ENCODE measurements at regions not wholly inside any gene's neighbourhood (a gene's known extent, or its start where the extent isn't known, plus 50 kb on each side); places are given as distances from the start of the nearest gene placed in this dataset.
A peak's percentile ranks its signal among the peaks of the same experiment; 100 is the strongest.

DNA sequence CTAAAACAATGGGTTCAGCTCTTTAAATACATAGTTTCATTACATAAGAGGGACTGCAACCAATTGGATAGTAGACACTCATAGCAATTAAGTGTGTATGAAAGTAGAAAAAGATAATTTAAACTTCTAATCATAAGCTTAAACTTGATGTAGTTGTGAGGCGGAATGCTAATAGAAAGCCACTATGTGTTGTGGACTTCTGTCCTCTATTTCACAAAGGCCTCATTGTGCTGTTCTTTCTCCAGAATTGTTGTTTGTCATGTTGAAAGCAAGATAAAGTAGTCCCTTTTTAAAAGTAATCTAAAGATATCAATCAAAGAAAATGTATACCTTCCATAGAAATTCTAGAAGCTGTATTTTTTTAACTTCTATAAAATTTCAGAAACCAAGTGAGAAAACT, 329.4 kb downstream of the KLHL4 start:
- Mint-ChIP-seq H3K27me3 (no peaks in the 10 kb centered on the region), H3K36me3 (ENCODE audit: low read depth) (no peaks in the 10 kb centered on the region), H3K4me3 (no peak overlapping the region), H3K4me1 (no peaks in the 10 kb centered on the region), H3K27ac (no peak overlapping the region), H3K9me3 (ENCODE audit: low read depth) (peaks cover 4% of the 10 kb centered on the region)
- DNase-seq, result no peak
- CTCF ChIA-PET, result no interaction called here
- POLR2A ChIA-PET, result no interaction called here
- no peak for ATAC-seq
- intact Hi-C loops (cut with DNase I, micrococcal nuclease), result no loop called here

GRCh38 chrX:87873347-87873941, 355.8 kb downstream of the KLHL4 start:
- Mint-ChIP-seq H3K9me3 (ENCODE audit: low read depth) (no peaks in the 10 kb centered on the region), H3K4me3 (no peak overlapping the region), H3K27ac (no peak overlapping the region), H3K4me1 (peaks cover 7% of the 10 kb centered on the region), H3K27me3 (no peaks in the 10 kb centered on the region), H3K36me3 (ENCODE audit: low read depth) (no peaks in the 10 kb centered on the region)
- ChIA-PET CTCF (no interaction called here), POLR2A (no interaction called here)
- DNase-seq (no peak), ATAC-seq (no peak)
- intact Hi-C loops (cut with DNase I, micrococcal nuclease), result no loop called here

GRCh38 chrX:87874043-87874442, 356.4 kb downstream of the KLHL4 start:
- H3K4me3 Mint-ChIP-seq, result no peak overlapping the region
- ATAC-seq, result no peak
- H3K27me3 Mint-ChIP-seq, result no peaks in the 10 kb centered on the region
- H3K36me3 Mint-ChIP-seq (ENCODE audit: low read depth), result no peaks in the 10 kb centered on the region
- H3K4me1 Mint-ChIP-seq, result peaks cover 7% of the 10 kb centered on the region
- DNase-seq, result no peak
- H3K27ac Mint-ChIP-seq, result no peak overlapping the region
- CTCF ChIA-PET, result no interaction called here
- no peaks in the 10 kb centered on the region for H3K9me3 Mint-ChIP-seq (ENCODE audit: low read depth)
- intact Hi-C loops (cut with DNase I, micrococcal nuclease), result no loop called here
- POLR2A ChIA-PET, result no interaction called here

DNA sequence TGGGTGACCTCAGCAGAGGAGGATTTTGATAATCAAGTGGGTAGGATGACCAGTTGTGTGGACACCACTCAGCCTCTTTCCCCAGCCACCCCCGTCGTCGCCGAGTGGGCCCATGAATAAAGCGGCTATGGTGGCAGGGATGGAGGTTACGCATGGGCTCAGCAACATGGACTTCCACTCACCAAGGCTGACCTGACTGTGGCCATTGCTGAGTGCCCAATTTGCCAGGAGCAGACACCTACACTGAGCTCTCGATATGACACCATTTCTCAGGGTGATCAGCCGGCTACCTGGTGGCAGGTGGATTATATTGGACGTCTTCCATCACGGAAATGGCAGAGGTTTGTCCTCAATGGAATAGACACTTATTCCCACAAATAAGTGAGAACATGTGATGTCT, 361.3 kb downstream of the KLHL4 start:
- Mint-ChIP-seq H3K9me3 (ENCODE audit: low read depth) (peaks cover under 1% of the 10 kb centered on the region), H3K36me3 (ENCODE audit: low read depth) (no peaks in the 10 kb centered on the region), H3K4me3 (no peak overlapping the region), H3K4me1 (no peaks in the 10 kb centered on the region), H3K27me3 (no peaks in the 10 kb centered on the region), H3K27ac (no peak overlapping the region)
- ChIA-PET CTCF (interaction anchor here (0.6 kb wide), 1 partner anchor 105 kb away, joined by 3 read pairs; no protein-coding TSS in a partner anchor), POLR2A (no interaction called here)
- ATAC-seq (no peak), DNase-seq (no peak)
- intact Hi-C loops (cut with DNase I, micrococcal nuclease), result no loop called here

- H3K27me3 Mint-ChIP-seq, result no peaks in the 10 kb centered on the region
- H3K4me1 Mint-ChIP-seq, result no peaks in the 10 kb centered on the region
- ATAC-seq (no peak), DNase-seq (no peak)
- no peak overlapping the region for H3K27ac Mint-ChIP-seq
- intact Hi-C loops (cut with DNase I, micrococcal nuclease), result no loop called here
- H3K4me3 Mint-ChIP-seq, result no peak overlapping the region
- ChIA-PET POLR2A (no interaction called here), CTCF (no interaction called here)
- H3K36me3 Mint-ChIP-seq (ENCODE audit: low read depth), result no peaks in the 10 kb centered on the region
- H3K9me3 Mint-ChIP-seq (ENCODE audit: low read depth), result no peaks in the 10 kb centered on the region
These were observed 372.8 kb downstream of the KLHL4 start for GRCh38 chrX:87890437-87890836.

DNA sequence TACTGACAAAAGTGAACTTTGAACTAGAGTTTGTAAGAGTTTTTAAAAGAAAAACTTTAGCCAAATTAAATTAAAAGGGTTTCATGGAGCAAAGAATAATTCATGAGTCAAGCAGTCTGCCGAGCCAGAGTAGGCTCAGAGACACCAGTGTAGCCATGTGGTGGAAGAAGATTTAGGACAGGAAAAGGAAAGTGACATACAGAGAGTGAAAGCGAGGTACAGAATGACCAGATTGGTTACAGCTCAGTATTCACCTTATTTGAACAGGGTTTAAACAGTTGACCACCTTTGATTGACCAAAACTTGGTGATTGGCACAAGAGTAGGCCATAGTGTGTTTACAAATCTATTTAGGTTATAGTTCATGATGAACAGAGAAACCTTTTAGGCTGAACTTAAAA, 377.8 kb downstream of the KLHL4 start:
- Mint-ChIP-seq H3K27ac (no peak overlapping the region), H3K9me3 (ENCODE audit: low read depth) (no peaks in the 10 kb centered on the region), H3K36me3 (ENCODE audit: low read depth) (no peaks in the 10 kb centered on the region), H3K4me3 (no peak overlapping the region), H3K4me1 (no peaks in the 10 kb centered on the region), H3K27me3 (no peaks in the 10 kb centered on the region)
- POLR2A ChIA-PET, result no interaction called here
- ATAC-seq (no peak), DNase-seq (no peak)
- CTCF ChIA-PET, result no interaction called here
- intact Hi-C loops (cut with DNase I, micrococcal nuclease), result no loop called here

DNA sequence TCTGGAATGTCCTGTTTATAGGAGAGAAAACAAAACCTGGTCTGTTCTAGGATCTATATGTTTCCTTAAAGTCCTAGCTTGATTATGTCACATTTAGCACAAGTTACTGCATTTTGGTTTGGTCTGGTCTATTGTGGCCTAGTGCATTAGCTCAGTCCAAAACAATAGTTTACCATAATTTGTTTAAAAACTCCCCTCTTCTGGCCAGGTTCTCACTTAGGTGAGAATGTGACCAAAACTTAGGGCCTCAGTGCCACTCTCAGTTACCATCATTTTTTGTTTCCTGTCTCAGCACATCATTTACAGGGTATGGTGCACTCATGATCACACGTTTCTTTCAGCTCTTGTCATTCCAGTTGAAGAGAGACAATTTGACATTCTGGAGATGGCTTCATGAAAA, 378.5 kb downstream of the KLHL4 start:
- Mint-ChIP-seq H3K9me3 (ENCODE audit: low read depth) (no peaks in the 10 kb centered on the region), H3K27me3 (no peaks in the 10 kb centered on the region), H3K27ac (no peak overlapping the region), H3K36me3 (ENCODE audit: low read depth) (no peaks in the 10 kb centered on the region), H3K4me1 (no peaks in the 10 kb centered on the region), H3K4me3 (no peak overlapping the region)
- DNase-seq (no peak), ATAC-seq (no peak)
- POLR2A ChIA-PET, result no interaction called here
- CTCF ChIA-PET, result no interaction called here
- intact Hi-C loops (cut with DNase I, micrococcal nuclease), result no loop called here

- DNase-seq, result peak; percentile 21
- intact Hi-C loops (cut with DNase I, micrococcal nuclease), result no loop called here
- Mint-ChIP-seq H3K27ac (no peak overlapping the region), H3K9me3 (ENCODE audit: low read depth) (no peaks in the 10 kb centered on the region), H3K27me3 (no peaks in the 10 kb centered on the region), H3K4me3 (no peak overlapping the region), H3K4me1 (no peaks in the 10 kb centered on the region), H3K36me3 (ENCODE audit: low read depth) (no peaks in the 10 kb centered on the region)
- peak; percentile 42 for ATAC-seq
- ChIA-PET POLR2A (no interaction called here), CTCF (no interaction called here)
These were observed 382.8 kb downstream of the KLHL4 start for GRCh38 chrX:87900320-87900908.

GRCh38 chrX:87901060-87901459, 383.5 kb downstream of the KLHL4 start:
- ChIA-PET POLR2A (no interaction called here), CTCF (no interaction called here)
- ATAC-seq (no peak), DNase-seq (no peak)
- Mint-ChIP-seq H3K9me3 (ENCODE audit: low read depth) (no peaks in the 10 kb centered on the region), H3K27ac (no peak overlapping the region), H3K4me3 (no peak overlapping the region), H3K27me3 (no peaks in the 10 kb centered on the region), H3K36me3 (ENCODE audit: low read depth) (no peaks in the 10 kb centered on the region), H3K4me1 (no peaks in the 10 kb centered on the region)
- intact Hi-C loops (cut with DNase I, micrococcal nuclease), result no loop called here

- no peak for ATAC-seq
- H3K4me3 Mint-ChIP-seq, result no peak overlapping the region
- no peak for DNase-seq
- H3K27me3 Mint-ChIP-seq, result no peaks in the 10 kb centered on the region
- POLR2A ChIA-PET, result no interaction called here
- intact Hi-C loops (cut with DNase I, micrococcal nuclease), result no loop called here
- CTCF ChIA-PET, result interaction anchor here (0.7 kb wide), 1 partner anchor 1114 kb away, joined by 3 read pairs; no protein-coding TSS in a partner anchor
- no peak overlapping the region for H3K27ac Mint-ChIP-seq
- H3K9me3 Mint-ChIP-seq (ENCODE audit: low read depth), result no peaks in the 10 kb centered on the region
- H3K4me1 Mint-ChIP-seq, result no peaks in the 10 kb centered on the region
- H3K36me3 Mint-ChIP-seq (ENCODE audit: low read depth), result no peaks in the 10 kb centered on the region
These were observed 397.1 kb downstream of the KLHL4 start for GRCh38 chrX:87914726-87915125.

DNA sequence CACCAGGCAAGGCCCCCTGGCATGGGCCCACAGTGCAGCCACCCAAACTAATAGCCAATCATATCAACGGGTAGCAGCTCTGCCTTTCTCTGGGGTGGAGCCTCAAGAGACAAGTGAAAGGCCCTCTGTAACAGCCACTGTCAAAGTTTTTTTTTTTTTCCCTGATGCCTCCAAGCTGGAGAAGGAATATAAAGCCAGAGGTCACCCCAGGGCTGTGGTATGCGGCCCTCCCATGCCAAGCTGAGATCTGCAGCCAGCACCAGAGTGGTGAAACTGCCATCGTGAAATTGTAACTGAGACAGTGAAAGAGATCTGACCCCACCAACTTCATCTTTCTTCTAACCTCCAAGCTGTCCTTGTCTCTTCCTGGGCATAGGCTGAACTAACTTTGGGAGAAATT, 407.0 kb downstream of the KLHL4 start:
- H3K4me1 Mint-ChIP-seq, result no peaks in the 10 kb centered on the region
- H3K27ac Mint-ChIP-seq, result no peak overlapping the region
- H3K4me3 Mint-ChIP-seq, result no peak overlapping the region
- H3K36me3 Mint-ChIP-seq (ENCODE audit: low read depth), result no peaks in the 10 kb centered on the region
- ATAC-seq, result no peak
- H3K9me3 Mint-ChIP-seq (ENCODE audit: low read depth), result no peaks in the 10 kb centered on the region
- H3K27me3 Mint-ChIP-seq, result no peaks in the 10 kb centered on the region
- ChIA-PET POLR2A (no interaction called here), CTCF (no interaction called here)
- DNase-seq, result no peak
- intact Hi-C loops (cut with DNase I, micrococcal nuclease), result no loop called here

- Mint-ChIP-seq H3K27ac (no peak overlapping the region), H3K4me3 (no peak overlapping the region), H3K9me3 (ENCODE audit: low read depth) (no peaks in the 10 kb centered on the region), H3K36me3 (ENCODE audit: low read depth) (no peaks in the 10 kb centered on the region), H3K4me1 (no peaks in the 10 kb centered on the region), H3K27me3 (no peaks in the 10 kb centered on the region)
- ATAC-seq (no peak), DNase-seq (no peak)
- POLR2A ChIA-PET, result no interaction called here
- CTCF ChIA-PET, result no interaction called here
- intact Hi-C loops (cut with DNase I, micrococcal nuclease), result no loop called here
These were observed 424.2 kb downstream of the KLHL4 start for GRCh38 chrX:87941841-87942240.

GRCh38 chrX:87961471-87961870, 443.9 kb downstream of the KLHL4 start:
- Mint-ChIP-seq H3K27ac (no peak overlapping the region), H3K36me3 (ENCODE audit: low read depth) (no peaks in the 10 kb centered on the region), H3K27me3 (no peaks in the 10 kb centered on the region), H3K4me1 (no peaks in the 10 kb centered on the region), H3K9me3 (ENCODE audit: low read depth) (no peaks in the 10 kb centered on the region), H3K4me3 (no peak overlapping the region)
- CTCF ChIA-PET, result no interaction called here
- intact Hi-C loops (cut with DNase I, micrococcal nuclease), result no loop called here
- POLR2A ChIA-PET, result no interaction called here
- DNase-seq (no peak), ATAC-seq (no peak)
